CD14-positive monocyte (primary cell): ENCODE measurements at regions not wholly inside any gene's neighbourhood (a gene's known extent, or its start where the extent isn't known, plus 50 kb on each side); places are given as distances from the start of the nearest gene placed in this dataset.

Experiments used
- DNase-seq, 3 donors: peaks; one replicate each; pipeline ENCODE4 v3.0.0-alpha.2; 2011 to 2022
- H2AFZ ChIP-seq: 2 replicates; pipeline ENCODE4 v1.6.0; 2012; ENCODE audit warnings: mild to moderate bottlenecking, low read depth, low read length, inconsistent platforms; ENCODE audit not compliant: insufficient read depth, poor library complexity, severe bottlenecking
- H3K27ac ChIP-seq, 2 donors: 1 replicate in 1 of 2; 2 replicates in 1 of 2; pipeline ENCODE4 v1.5.1; 2012 to 2013; ENCODE audit warnings: low read length in 2 of 2, control low read depth in 1 of 2, inconsistent platforms in 1 of 2, low read depth in 1 of 2, mild to moderate bottlenecking in 1 of 2
- H3K27me3 ChIP-seq, 2 donors: one replicate each; pipeline versions ENCODE4 v1.6.0 to v1.6.1; 2011 to 2013; ENCODE audit warnings: low read length in 2 of 2; ENCODE audit not compliant: control insufficient read depth in 2 of 2, insufficient read depth in 2 of 2
- H3K36me3 ChIP-seq, 2 donors: replicated peaks in 1 of 2; 1 replicate in 1 of 2; 2 replicates in 1 of 2; pipeline versions ENCODE4 v1.5.1 to v1.6.1; 2012 to 2013; ENCODE audit warnings: low read length in 2 of 2, control low read depth in 1 of 2, inconsistent platforms in 1 of 2, mild to moderate bottlenecking in 1 of 2; ENCODE audit not compliant: insufficient read depth in 2 of 2, control insufficient read depth in 1 of 2
- H3K4me1 ChIP-seq, 2 donors: 1 replicate in 1 of 2; 2 replicates in 1 of 2; pipeline versions ENCODE4 v1.5.1 to v1.6.1; 2012 to 2013; ENCODE audit warnings: low read length in 2 of 2, control low read depth in 1 of 2, inconsistent platforms in 1 of 2, mild to moderate bottlenecking in 1 of 2, moderate library complexity in 1 of 2; ENCODE audit not compliant: insufficient read depth in 2 of 2, control insufficient read depth in 1 of 2
- H3K4me2 ChIP-seq: replicated peaks from 2 replicates; pipeline ENCODE3; 2012; ENCODE audit warnings: low read length, moderate library complexity, mild to moderate bottlenecking; ENCODE audit not compliant: poor library complexity, severe bottlenecking; ENCODE audit errors: extremely low read depth
- H3K4me3 ChIP-seq, 3 experiments: fragments of 200-600 bp in 1 of 3; sonication (generic) in 1 of 3; replicated peaks in 1 of 3; 1 replicate in 2 of 3; 2 replicates in 1 of 3; pipeline ENCODE4 v1.5.1; 2011 to 2013; ENCODE audit warnings: low read length in 3 of 3, mild to moderate bottlenecking in 3 of 3, control low read depth in 2 of 3, low read depth in 2 of 3, inconsistent platforms in 1 of 3, moderate library complexity in 1 of 3
- H3K79me2 ChIP-seq: 2 replicates; pipeline ENCODE4 v1.6.0; 2012; ENCODE audit warnings: mild to moderate bottlenecking, control low read depth, inconsistent platforms, low read length, moderate library complexity; ENCODE audit not compliant: insufficient read depth
- H3K9ac ChIP-seq: 2 replicates; pipeline ENCODE4 v1.6.0; 2017; ENCODE audit warnings: low read length, mild to moderate bottlenecking; ENCODE audit not compliant: insufficient read depth, poor library complexity, severe bottlenecking
- H3K9me3 ChIP-seq, 2 donors: replicated peaks in 1 of 2; 1 replicate in 1 of 2; 2 replicates in 1 of 2; pipeline versions ENCODE4 v1.5.1 to v1.6.1; 2012 to 2013; ENCODE audit warnings: low read length in 2 of 2, control low read depth in 1 of 2; ENCODE audit not compliant: control insufficient read depth in 1 of 2, insufficient read depth in 1 of 2
- H4K20me1 ChIP-seq: 2 replicates; pipeline ENCODE4 v1.6.0; 2012; ENCODE audit warnings: mild to moderate bottlenecking, low read length, control low read depth, moderate library complexity; ENCODE audit not compliant: insufficient read depth
- H3K27ac Mint-ChIP-seq, 7 donors: one replicate each; pipeline ENCODE4 v1.8.0; 2020; ENCODE audit warnings: mild to moderate bottlenecking in 7 of 7, mixed read lengths in 7 of 7, moderate library complexity in 6 of 7, inconsistent platforms in 2 of 7
- H3K27me3 Mint-ChIP-seq, 3 donors: one replicate each; pipeline ENCODE4 v1.8.0; 2021 to 2022; ENCODE audit warnings: low read depth in 3 of 3, mild to moderate bottlenecking in 3 of 3, mixed read lengths in 3 of 3, moderate library complexity in 3 of 3, inconsistent platforms in 1 of 3
- H3K36me3 Mint-ChIP-seq, 2 donors: one replicate each; pipeline ENCODE4 v1.8.0; 2020; ENCODE audit warnings: mixed read lengths in 2 of 2, inconsistent platforms in 1 of 2, mild to moderate bottlenecking in 1 of 2
- H3K4me1 Mint-ChIP-seq: one replicate; pipeline ENCODE4 v1.8.0; 2020; ENCODE audit warnings: mild to moderate bottlenecking, mixed read lengths
- H3K4me3 Mint-ChIP-seq, 2 donors: one replicate each; pipeline ENCODE4 v1.8.0; 2020; ENCODE audit warnings: mild to moderate bottlenecking in 2 of 2, mixed read lengths in 2 of 2, moderate library complexity in 1 of 2
- H3K9me3 Mint-ChIP-seq, 7 donors: one replicate each; pipeline ENCODE4 v1.8.0; 2020 to 2022; ENCODE audit warnings: mixed read lengths in 7 of 7, mild to moderate bottlenecking in 6 of 7, moderate library complexity in 6 of 7, inconsistent platforms in 2 of 7
- CTCF ChIP-seq: fragments of 200-600 bp; IDR thresholded peaks from one replicate; pipeline ENCODE4 v1.8.0; 2022; ENCODE audit warnings: antibody characterized with exemption, mild to moderate bottlenecking
- WGBS: methylation state at CpG from one replicate; pipeline ENCODE4 v1.1.5; 2013; ENCODE audit warnings: missing lambda C conversion rate; ENCODE audit not compliant: insufficient coverage; 5-methylcytosine and 5-hydroxymethylcytosine counted together
- intact Hi-C, 2 donors: fragments of 100-400 bp; cut with micrococcal nuclease; formaldehyde crosslinking; loops; one replicate each; pipeline versions ENCODE4 v1.15.0 to v1.15.1; 2023

- H3K4me3 ChIP-seq = peak overlapping the region in 1 of 3 experiments; percentile 12
- no peak overlapping the region for H3K4me3 Mint-ChIP-seq
- no peaks in the 10 kb centered on the region for H4K20me1 ChIP-seq
- H3K27me3 ChIP-seq = no peaks in the 10 kb centered on the region
- no peaks in the 10 kb centered on the region for H3K36me3 Mint-ChIP-seq
- H3K27ac ChIP-seq = peak overlapping the region in 1 of 2 donors; percentile 78
- peak in 1 of 3 donors; percentile 41 for DNase-seq
- H3K27ac Mint-ChIP-seq = peak overlapping the region in 2 of 7 donors; percentile 48 to 63
- H3K27me3 Mint-ChIP-seq = peaks cover 0 to 3% (median 0%) of the 10 kb centered on the region in 3 donors
- peaks cover 35% of the 10 kb centered on the region for H3K4me1 Mint-ChIP-seq
- H3K4me1 ChIP-seq = peaks cover 23 to 35% of the 10 kb centered on the region in 2 donors
- no peaks in the 10 kb centered on the region for H3K36me3 ChIP-seq
- intact Hi-C loops = no loop called here
- no peaks in the 10 kb centered on the region for H3K9me3 ChIP-seq
- no peak for TF ChIP-seq CTCF
- no peak overlapping the region for H3K9ac ChIP-seq
- H2AFZ ChIP-seq = peak overlapping the region; percentile 25
- WGBS = no CpG with 5 or more reads among the region's 2 CpGs
- peak overlapping the region; percentile 26 for H3K4me2 ChIP-seq
- H3K79me2 ChIP-seq = no peaks in the 10 kb centered on the region
- H3K9me3 Mint-ChIP-seq = no peaks in the 10 kb centered on the region
Observed at GRCh38 chr9:111150181-111150580, 111.9 kb upstream of the LPAR1 start.

GRCh38 chr9:111149018-111149759 is 110.9 kb upstream of the LPAR1 start:
- 100% methylated on average over 2 of the region's 5 CpGs for WGBS
- Histone ChIP-seq H3K9ac (no peak overlapping the region), H3K36me3 (no peaks in the 10 kb centered on the region), H3K4me2 (peak overlapping the region; percentile 57), H3K9me3 (no peaks in the 10 kb centered on the region), H3K27me3 (no peaks in the 10 kb centered on the region), H3K4me3 (peak overlapping the region in 1 of 3 experiments; percentile 41), H3K79me2 (no peaks in the 10 kb centered on the region), H3K27ac (peak overlapping the region; percentile 56 to 78), H4K20me1 (no peaks in the 10 kb centered on the region), H3K4me1 (peaks cover 23 to 35% of the 10 kb centered on the region in 2 donors), H2AFZ (peak overlapping the region; percentile 46)
- Mint-ChIP-seq H3K27ac (peak overlapping the region; percentile 59 to 90 (median 81)), H3K36me3 (no peaks in the 10 kb centered on the region), H3K27me3 (no peaks in the 10 kb centered on the region), H3K4me3 (peak overlapping the region in 1 of 2 donors; percentile 64), H3K9me3 (no peaks in the 10 kb centered on the region), H3K4me1 (peaks cover 41% of the 10 kb centered on the region)
- DNase-seq = peak in 1 of 3 donors; percentile 19
- intact Hi-C loops = loop anchor here in 1 of 2 donors (10.0 kb wide), 1 partner anchor 114 kb away; the partner anchor contains the start of gene LPAR1
- TF ChIP-seq CTCF = no peak
